Gastroesophageal sphincter (tissue), 4 donors: ENCODE measurements at regions not wholly inside any gene's neighbourhood (a gene's known extent, or its start where the extent isn't known, plus 50 kb on each side); places are given as distances from the start of the nearest gene placed in this dataset.

ENCODE experiments used
- ATAC-seq: fragments of 150-250 bp; one replicate; pipeline ENCODE4 v1.9.1; 2016; ENCODE audit warnings: mild to moderate bottlenecking, moderate library complexity
- H3K27ac ChIP-seq, 4 donors: fragments of 200-600 bp; sonication (generic) in 3 of 4; 1 replicate in 3 of 4; 2 replicates in 1 of 4; pipeline ENCODE4 v1.5.1; 2016 to 2019
- H3K27me3 ChIP-seq: fragments of 200-600 bp; sonication (generic); one replicate; pipeline ENCODE4 v1.5.1; 2019
- H3K36me3 ChIP-seq, 2 donors: fragments of 200-600 bp; sonication (generic); one replicate each; pipeline ENCODE4 v1.5.1; 2019; ENCODE audit warnings: control low read depth in 1 of 2
- H3K4me1 ChIP-seq, 3 donors: fragments of 200-600 bp; sonication (generic); 1 replicate in 2 of 3; 2 replicates in 1 of 3; pipeline ENCODE4 v1.5.1; 2016 to 2019; ENCODE audit warnings: control low read depth in 2 of 3
- H3K4me3 ChIP-seq, 2 donors: fragments of 200-600 bp; sonication (generic); one replicate each; pipeline ENCODE4 v1.5.1; 2019; ENCODE audit warnings: mild to moderate bottlenecking in 1 of 2, moderate library complexity in 1 of 2
- H3K9me3 ChIP-seq, 3 donors: fragments of 200-600 bp; sonication (generic); one replicate each; pipeline ENCODE4 v1.5.1; 2017 to 2019; ENCODE audit warnings: control low read depth in 2 of 3
- CTCF ChIP-seq, 4 experiments: fragments of 200-600 bp in 2 of 4; fragments of 450-650 bp in 2 of 4; sonication (generic) in 1 of 4; IDR thresholded peaks; one replicate each; pipeline ENCODE4 v1.5.1; 2017 to 2019; ENCODE audit warnings: antibody characterized with exemption in 4 of 4, mild to moderate bottlenecking in 2 of 4, moderate library complexity in 2 of 4
- EP300 ChIP-seq: sonication (generic); formaldehyde crosslinking; IDR thresholded peaks from one replicate; pipeline ENCODE4 v1.6.1; 2017; ENCODE audit warnings: antibody characterized with exemption, mild to moderate bottlenecking
- POLR2A ChIP-seq, 2 donors: fragments of 450-650 bp; IDR thresholded peaks; one replicate each; pipeline ENCODE4 v1.6.1; 2017; ENCODE audit warnings: antibody characterized with exemption in 2 of 2, mild to moderate bottlenecking in 2 of 2, moderate library complexity in 1 of 2
- POLR2AphosphoS5 ChIP-seq: sonication (generic); formaldehyde crosslinking; IDR thresholded peaks from one replicate; pipeline ENCODE4 v1.6.1; 2017; ENCODE audit warnings: antibody characterized with exemption
- WGBS, 2 donors: methylation state at CpG; one replicate each; pipeline ENCODE4 v1.1.5; 2018; ENCODE audit warnings: low coverage in 1 of 2; 5-methylcytosine and 5-hydroxymethylcytosine counted together

GRCh38 chr5:171635561-171636245 is 149.9 kb upstream of the SMIM23 start:
- TF ChIP-seq POLR2AphosphoS5 = no peak
- TF ChIP-seq EP300 = no peak
- no peak for TF ChIP-seq CTCF (IDR thresholded peaks at IDR 0.05)
- no peak for TF ChIP-seq POLR2A (IDR thresholded peaks at IDR 0.05)
- H3K4me1 ChIP-seq = peaks cover 2 to 14% (median 10%) of the 10 kb centered on the region in 3 donors
- H3K27ac ChIP-seq = no peak overlapping the region
- ATAC-seq = no peak
- no peak overlapping the region for H3K4me3 ChIP-seq
- peaks cover 45% of the 10 kb centered on the region for H3K27me3 ChIP-seq
- H3K9me3 ChIP-seq = no peaks in the 10 kb centered on the region
- no peaks in the 10 kb centered on the region for H3K36me3 ChIP-seq
- WGBS, 2 donors = 65 to 89% methylated on average over 5 of the region's 8 CpGs

DNA sequence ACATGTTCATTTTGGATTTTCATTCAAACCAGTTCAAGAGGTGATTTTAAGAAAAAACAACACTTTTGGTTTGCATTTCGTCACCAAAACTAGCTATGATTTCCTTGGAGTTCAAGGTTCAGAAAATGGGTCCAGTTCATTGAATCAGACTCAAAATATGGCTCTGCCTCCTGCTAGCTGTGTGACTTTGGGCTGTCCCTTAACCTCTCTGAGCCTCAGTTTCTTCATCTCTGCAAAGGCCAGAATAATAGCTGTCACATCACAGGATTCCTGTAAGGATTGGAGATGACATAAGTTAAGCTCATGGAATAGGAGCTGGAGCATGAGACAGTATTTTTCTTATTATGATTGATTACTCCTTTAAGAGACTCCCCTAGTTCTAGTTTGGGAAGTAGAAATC is 147.8 kb upstream of the SMIM23 start:
- no peaks in the 10 kb centered on the region for H3K36me3 ChIP-seq
- ATAC-seq = no peak
- peaks cover 3 to 22% (median 15%) of the 10 kb centered on the region in 3 donors for H3K4me1 ChIP-seq

GRCh38 chr5:171639205-171639621 is 146.4 kb upstream of the SMIM23 start:
- Histone ChIP-seq H3K4me1 (peaks cover 3 to 22% (median 15%) of the 10 kb centered on the region in 3 donors), H3K4me3 (no peak overlapping the region), H3K27ac (no peak overlapping the region), H3K36me3 (no peaks in the 10 kb centered on the region), H3K9me3 (no peaks in the 10 kb centered on the region), H3K27me3 (peaks cover 29% of the 10 kb centered on the region)
- 63 to 72% methylated on average over 3 to 4 of the region's 4 CpGs for WGBS, 2 donors
- TF ChIP-seq POLR2A (IDR thresholded peaks at IDR 0.05) (no peak), EP300 (no peak), CTCF (IDR thresholded peaks at IDR 0.05) (no peak), POLR2AphosphoS5 (no peak)
- no peak for ATAC-seq

More for the DNA sequence above, 147.8 kb upstream of the SMIM23 start:
- Histone ChIP-seq H3K27me3 (peaks cover 33% of the 10 kb centered on the region), H3K27ac (no peak overlapping the region), H3K4me3 (no peak overlapping the region), H3K9me3 (no peaks in the 10 kb centered on the region)
- TF ChIP-seq EP300 = no peak
- TF ChIP-seq POLR2AphosphoS5 = no peak
- TF ChIP-seq POLR2A (IDR thresholded peaks at IDR 0.05) = no peak
- TF ChIP-seq CTCF (IDR thresholded peaks at IDR 0.05) = no peak
- 89 to 90% methylated on average over 1 of the region's 1 CpG for WGBS, 2 donors

DNA sequence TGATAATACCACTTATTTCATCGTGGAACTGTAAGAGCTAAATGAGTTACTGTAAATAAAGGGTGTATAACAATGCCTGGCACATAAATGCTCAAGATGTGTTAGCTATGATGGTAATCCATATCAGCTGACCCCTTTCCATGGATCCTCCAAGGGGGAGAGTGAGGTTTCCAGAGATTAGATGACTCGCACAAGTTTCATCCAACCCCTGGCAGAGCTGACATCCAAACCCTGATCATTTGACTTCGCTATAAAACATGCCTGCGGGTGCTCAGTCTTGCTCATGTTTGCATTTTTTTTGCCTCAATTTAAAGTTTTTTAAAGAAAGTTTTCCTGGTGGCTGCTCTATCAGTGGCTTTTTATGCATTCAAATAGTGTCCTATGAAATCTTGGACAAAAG is 145.7 kb upstream of the SMIM23 start:
- H3K9me3 ChIP-seq = no peaks in the 10 kb centered on the region
- H3K4me3 ChIP-seq = no peak overlapping the region
- no peak for TF ChIP-seq EP300
- no peak for TF ChIP-seq POLR2AphosphoS5
- no peak for TF ChIP-seq CTCF (IDR thresholded peaks at IDR 0.05)
- TF ChIP-seq POLR2A (IDR thresholded peaks at IDR 0.05) = no peak
- peak overlapping the region in 1 of 4 donors; percentile 46 for H3K27ac ChIP-seq
- no peak for ATAC-seq
- H3K4me1 ChIP-seq = peaks cover 3 to 22% (median 15%) of the 10 kb centered on the region in 3 donors
- 38 to 59% methylated on average over 4 of the region's 4 CpGs for WGBS, 2 donors
- peaks cover 37% of the 10 kb centered on the region for H3K27me3 ChIP-seq
- no peaks in the 10 kb centered on the region for H3K36me3 ChIP-seq

DNA sequence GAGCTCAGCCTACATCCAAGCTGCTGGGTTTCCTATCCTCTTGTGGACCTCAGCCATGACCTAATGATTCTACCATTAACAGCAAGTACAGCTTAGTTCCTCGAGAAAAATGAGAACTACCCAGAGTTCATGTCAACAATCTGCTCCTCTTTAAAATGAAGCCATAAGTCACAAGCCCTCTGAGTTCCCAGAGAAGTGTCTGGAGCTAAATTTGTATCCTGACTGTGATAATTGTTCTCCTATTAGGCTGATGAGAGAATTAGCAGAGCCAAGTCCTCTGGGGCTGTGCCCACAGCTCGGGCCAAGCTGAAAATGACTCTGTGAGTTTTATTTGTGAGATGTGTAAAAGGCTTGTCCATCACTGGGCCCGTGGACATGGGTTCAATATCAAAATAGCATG is 145.1 kb upstream of the SMIM23 start:
- ATAC-seq = peak; percentile 52
- Histone ChIP-seq H3K4me3 (no peak overlapping the region), H3K4me1 (peaks cover 3 to 22% (median 15%) of the 10 kb centered on the region in 3 donors), H3K27ac (peak overlapping the region in 1 of 4 donors; percentile 46), H3K27me3 (peaks cover 38% of the 10 kb centered on the region), H3K36me3 (no peaks in the 10 kb centered on the region), H3K9me3 (no peaks in the 10 kb centered on the region)
- WGBS, 2 donors = 10 to 14% methylated on average over 1 of the region's 3 CpGs
- TF ChIP-seq CTCF (IDR thresholded peaks at IDR 0.05) = no peak
- TF ChIP-seq EP300 = no peak
- peak; percentile 10 for TF ChIP-seq POLR2AphosphoS5
- TF ChIP-seq POLR2A (IDR thresholded peaks at IDR 0.05) = no peak
